HG03442 (cell line): ENCODE measurements at regions not wholly inside any gene's neighbourhood (a gene's known extent, or its start where the extent isn't known, plus 50 kb on each side); places are given as distances from the start of the nearest gene placed in this dataset.
"Not testable (repeated sequence)": the region's sequence is repeated elsewhere in the genome, so short reads cannot be mapped to it uniquely, and the experiment has no call there.

ENCODE experiments used
- ATAC-seq: cut with Tn5 transposase; IDR thresholded peaks from one replicate; pipeline ENCODE4 v1.9.1; 2021; ENCODE audit warnings: mild to moderate bottlenecking, moderate library complexity; ENCODE audit not compliant: unreplicated experiment

- no peak for ATAC-seq
These were observed 361.4 kb upstream of the C16orf82 start for GRCh38 chr16:26705346-26705745.

GRCh38 chr16:26708428-26708827 is 358.3 kb upstream of the C16orf82 start:
- no peak for ATAC-seq

- no peak for ATAC-seq
These were observed 357.6 kb upstream of the C16orf82 start for GRCh38 chr16:26709175-26709574.

- no peak for ATAC-seq
These were observed 357.0 kb upstream of the C16orf82 start for GRCh38 chr16:26709754-26710153.

GRCh38 chr16:26710450-26710849 is 356.3 kb upstream of the C16orf82 start:
- ATAC-seq, result no peak

- ATAC-seq, result no peak
These were observed 353.9 kb upstream of the C16orf82 start for GRCh38 chr16:26712876-26713275.

GRCh38 chr16:26715969-26716368 is 350.8 kb upstream of the C16orf82 start:
- no peak for ATAC-seq

GRCh38 chr16:26717826-26718225 is 348.9 kb upstream of the C16orf82 start:
- no peak for ATAC-seq

GRCh38 chr16:26721290-26721689 is 345.4 kb upstream of the C16orf82 start:
- no peak for ATAC-seq

- ATAC-seq, result not testable (repeated sequence)
These were observed 344.8 kb upstream of the C16orf82 start for GRCh38 chr16:26721957-26722356.

- ATAC-seq, result no peak
These were observed 342.5 kb upstream of the C16orf82 start for GRCh38 chr16:26724189-26724588.

- ATAC-seq, result no peak
These were observed 338.9 kb upstream of the C16orf82 start for GRCh38 chr16:26727848-26728247.

- ATAC-seq, result no peak
These were observed 336.7 kb upstream of the C16orf82 start for GRCh38 chr16:26729951-26730541.

- ATAC-seq, result no peak
These were observed 335.0 kb upstream of the C16orf82 start for GRCh38 chr16:26731729-26732128.

GRCh38 chr16:26733710-26734109 is 333.0 kb upstream of the C16orf82 start:
- no peak for ATAC-seq

- ATAC-seq, result no peak
These were observed 331.2 kb upstream of the C16orf82 start for GRCh38 chr16:26735521-26735920.

- ATAC-seq, result no peak
These were observed 330.6 kb upstream of the C16orf82 start for GRCh38 chr16:26736084-26736483.

GRCh38 chr16:26740771-26741170 is 326.0 kb upstream of the C16orf82 start:
- ATAC-seq, result no peak

- ATAC-seq, result no peak
These were observed 324.7 kb upstream of the C16orf82 start for GRCh38 chr16:26742040-26742439.

GRCh38 chr16:26744430-26744829 is 322.3 kb upstream of the C16orf82 start:
- no peak for ATAC-seq

- no peak for ATAC-seq
These were observed 319.0 kb upstream of the C16orf82 start for GRCh38 chr16:26747760-26748159.

- ATAC-seq, result no peak
These were observed 317.7 kb upstream of the C16orf82 start for GRCh38 chr16:26749072-26749471.

- no peak for ATAC-seq
These were observed 314.6 kb upstream of the C16orf82 start for GRCh38 chr16:26752166-26752565.
